ENCODE measurements at regions not wholly inside any gene's neighbourhood (a gene's known extent, or its start where the extent isn't known, plus 50 kb on each side); places are given as distances from the start of the nearest gene placed in this dataset.

DNA sequence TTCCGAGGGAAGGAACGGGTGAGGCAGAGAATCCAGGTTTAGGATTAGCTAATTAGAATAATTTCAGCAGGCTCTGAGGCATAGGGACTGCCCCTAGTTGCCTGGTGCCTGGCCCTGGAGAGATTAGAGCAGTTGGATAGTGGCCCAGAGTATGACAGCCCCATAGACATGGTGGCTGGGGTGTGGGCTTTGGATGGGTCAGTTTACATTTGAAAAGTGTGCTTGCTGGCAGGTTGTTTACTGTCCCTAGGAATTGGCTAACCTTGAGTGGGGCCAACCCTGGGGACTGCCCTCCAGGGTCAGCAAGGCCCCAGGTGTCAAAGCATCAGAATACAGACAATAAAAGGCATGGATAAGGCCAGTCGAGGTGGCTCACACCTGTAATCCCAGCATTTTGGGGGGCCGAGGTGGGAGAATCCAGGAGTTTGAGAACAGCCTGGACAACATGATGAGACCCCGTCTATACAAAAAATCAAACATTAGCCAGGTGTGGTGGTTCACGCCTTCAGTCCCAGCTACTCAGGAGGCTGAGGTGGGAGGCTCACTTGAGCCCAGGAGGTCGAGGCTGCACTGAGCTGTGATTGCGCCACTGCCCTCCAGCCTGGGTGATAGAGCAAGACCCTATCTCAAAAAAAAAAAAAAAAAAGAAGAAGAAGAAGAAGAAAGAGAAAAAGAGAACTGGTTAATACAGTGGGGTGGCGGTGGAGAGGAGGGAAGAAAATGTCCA, 182.3 kb upstream of the PWP1 start:
- Histone ChIP-seq H3K4me3 (ENCODE audit: insufficient read depth, low read length) (no peak overlapping the region), H3K4me2 (ENCODE audit: insufficient read depth, low read length) (no peak overlapping the region), H3K79me2 (ENCODE audit: insufficient read depth, low read length) (no peaks in the 10 kb centered on the region), H4K20me1 (ENCODE audit: insufficient read depth, low read length) (no peaks in the 10 kb centered on the region), H3K4me1 (ENCODE audit: insufficient read depth, low read length) (no peaks in the 10 kb centered on the region), H2AFZ (ENCODE audit: low read length) (no peak overlapping the region), H3K9me3 (ENCODE audit: low read depth, low read length) (no peaks in the 10 kb centered on the region), H3K27ac (ENCODE audit: low read depth, low read length) (no peak overlapping the region), H3K36me3 (ENCODE audit: insufficient read depth, low read length) (no peaks in the 10 kb centered on the region), H3K27me3 (ENCODE audit: insufficient read depth, low read length) (no peaks in the 10 kb centered on the region)
- DNase-seq (ENCODE audit: insufficient read length, low spot score, missing footprints), result no peak
- TF ChIP-seq, protein P1, sequence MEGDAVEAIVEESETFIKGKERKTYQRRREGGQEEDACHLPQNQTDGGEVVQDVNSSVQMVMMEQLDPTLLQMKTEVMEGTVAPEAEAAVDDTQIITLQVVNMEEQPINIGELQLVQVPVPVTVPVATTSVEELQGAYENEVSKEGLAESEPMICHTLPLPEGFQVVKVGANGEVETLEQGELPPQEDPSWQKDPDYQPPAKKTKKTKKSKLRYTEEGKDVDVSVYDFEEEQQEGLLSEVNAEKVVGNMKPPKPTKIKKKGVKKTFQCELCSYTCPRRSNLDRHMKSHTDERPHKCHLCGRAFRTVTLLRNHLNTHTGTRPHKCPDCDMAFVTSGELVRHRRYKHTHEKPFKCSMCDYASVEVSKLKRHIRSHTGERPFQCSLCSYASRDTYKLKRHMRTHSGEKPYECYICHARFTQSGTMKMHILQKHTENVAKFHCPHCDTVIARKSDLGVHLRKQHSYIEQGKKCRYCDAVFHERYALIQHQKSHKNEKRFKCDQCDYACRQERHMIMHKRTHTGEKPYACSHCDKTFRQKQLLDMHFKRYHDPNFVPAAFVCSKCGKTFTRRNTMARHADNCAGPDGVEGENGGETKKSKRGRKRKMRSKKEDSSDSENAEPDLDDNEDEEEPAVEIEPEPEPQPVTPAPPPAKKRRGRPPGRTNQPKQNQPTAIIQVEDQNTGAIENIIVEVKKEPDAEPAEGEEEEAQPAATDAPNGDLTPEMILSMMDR (IDR thresholded peaks at IDR 0.05; ENCODE audit: extremely low read depth, low read depth, low read length), result no peak

DNA sequence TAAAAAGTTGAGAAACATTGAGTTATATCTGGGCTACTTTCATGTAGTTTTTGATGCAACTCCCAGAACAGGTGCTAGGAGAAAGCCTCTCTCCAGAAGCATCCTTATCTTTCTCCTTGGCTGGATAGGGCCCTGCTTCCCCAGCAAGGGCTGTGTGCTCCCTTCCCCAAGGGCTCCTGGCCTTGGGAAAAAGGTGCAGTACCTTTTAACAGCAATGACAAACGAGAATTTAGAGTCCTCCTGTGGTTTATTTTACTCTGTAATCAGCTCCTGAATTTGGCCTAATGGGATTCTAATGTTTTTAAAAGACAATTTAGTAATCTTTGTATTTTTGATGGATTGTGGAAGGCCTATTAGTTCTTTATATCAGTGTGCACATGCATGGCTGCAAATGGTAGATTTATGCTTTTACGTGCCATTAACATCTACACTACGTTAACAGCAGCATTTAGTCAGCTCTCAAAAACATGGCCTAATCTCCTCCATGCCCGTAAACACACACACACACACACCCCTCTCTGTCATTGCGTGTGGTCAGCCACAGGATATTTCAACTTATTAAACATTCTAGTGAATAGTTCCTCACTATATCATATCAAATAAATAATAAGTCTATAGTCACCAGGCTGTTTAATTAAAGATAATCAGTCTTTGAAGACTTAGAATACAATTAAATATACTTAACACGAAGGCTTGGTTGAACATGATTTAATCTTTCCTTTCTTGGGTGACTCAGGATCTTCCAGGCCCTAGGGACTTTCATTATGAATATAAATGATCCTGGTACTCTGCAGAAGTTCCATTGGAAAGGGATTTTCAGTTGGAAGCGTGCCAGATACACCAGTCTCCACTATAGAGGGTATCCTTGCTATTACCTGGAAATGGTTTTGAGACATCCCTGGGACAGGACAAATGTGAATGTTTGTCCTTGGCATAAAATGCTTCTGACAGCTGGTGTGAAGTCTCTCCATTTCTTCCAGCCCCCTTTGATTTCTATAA, 181.4 kb upstream of the PWP1 start:
- TF ChIP-seq, protein P1 (IDR thresholded peaks at IDR 0.05; ENCODE audit: extremely low read depth, low read depth, low read length), result no peak
- H3K4me2 ChIP-seq (ENCODE audit: insufficient read depth, low read length), result no peak overlapping the region
- no peaks in the 10 kb centered on the region for H3K36me3 ChIP-seq (ENCODE audit: insufficient read depth, low read length)
- no peak overlapping the region for H3K4me3 ChIP-seq (ENCODE audit: insufficient read depth, low read length)
- H3K27me3 ChIP-seq (ENCODE audit: insufficient read depth, low read length), result no peaks in the 10 kb centered on the region
- no peaks in the 10 kb centered on the region for H3K4me1 ChIP-seq (ENCODE audit: insufficient read depth, low read length)
- DNase-seq (ENCODE audit: insufficient read length, low spot score, missing footprints), result no peak
- no peaks in the 10 kb centered on the region for H4K20me1 ChIP-seq (ENCODE audit: insufficient read depth, low read length)
- no peaks in the 10 kb centered on the region for H3K79me2 ChIP-seq (ENCODE audit: insufficient read depth, low read length)
- no peak overlapping the region for H2AFZ ChIP-seq (ENCODE audit: low read length)
- H3K27ac ChIP-seq (ENCODE audit: low read depth, low read length), result no peak overlapping the region
- H3K9me3 ChIP-seq (ENCODE audit: low read depth, low read length), result no peaks in the 10 kb centered on the region

DNA sequence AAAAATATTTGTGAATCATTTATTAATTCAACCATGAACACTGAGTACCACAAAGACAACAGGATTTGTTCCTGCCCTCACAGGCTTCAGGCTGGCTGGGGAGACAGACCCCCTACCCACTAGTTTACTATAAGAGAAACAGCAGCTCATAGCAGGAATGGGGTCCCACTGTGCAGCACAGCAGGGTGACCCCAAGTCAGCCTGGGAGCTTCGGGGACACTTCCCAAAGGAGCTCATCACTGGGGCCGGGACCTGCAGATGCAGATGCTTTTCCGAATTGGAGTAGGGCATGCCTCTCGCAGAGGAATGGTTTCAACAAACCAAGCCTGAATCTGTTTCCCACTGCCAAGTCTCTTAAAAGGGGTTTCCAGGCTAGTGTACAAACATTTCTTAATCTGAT, 176.2 kb upstream of the PWP1 start:
- H3K4me2 ChIP-seq (ENCODE audit: insufficient read depth, low read length), result no peak overlapping the region
- H3K79me2 ChIP-seq (ENCODE audit: insufficient read depth, low read length), result no peaks in the 10 kb centered on the region
- H3K36me3 ChIP-seq (ENCODE audit: insufficient read depth, low read length), result no peaks in the 10 kb centered on the region
- no peak overlapping the region for H2AFZ ChIP-seq (ENCODE audit: low read length)
- H3K27ac ChIP-seq (ENCODE audit: low read depth, low read length), result no peak overlapping the region
- peaks cover 8% of the 10 kb centered on the region for H3K4me1 ChIP-seq (ENCODE audit: insufficient read depth, low read length)
- no peak overlapping the region for H3K4me3 ChIP-seq (ENCODE audit: insufficient read depth, low read length)
- H4K20me1 ChIP-seq (ENCODE audit: insufficient read depth, low read length), result no peaks in the 10 kb centered on the region
- DNase-seq (ENCODE audit: insufficient read length, low spot score, missing footprints), result no peak
- TF ChIP-seq, protein P1 (IDR thresholded peaks at IDR 0.05; ENCODE audit: extremely low read depth, low read depth, low read length), result no peak
- H3K27me3 ChIP-seq (ENCODE audit: insufficient read depth, low read length), result no peaks in the 10 kb centered on the region
- no peaks in the 10 kb centered on the region for H3K9me3 ChIP-seq (ENCODE audit: low read depth, low read length)

DNA sequence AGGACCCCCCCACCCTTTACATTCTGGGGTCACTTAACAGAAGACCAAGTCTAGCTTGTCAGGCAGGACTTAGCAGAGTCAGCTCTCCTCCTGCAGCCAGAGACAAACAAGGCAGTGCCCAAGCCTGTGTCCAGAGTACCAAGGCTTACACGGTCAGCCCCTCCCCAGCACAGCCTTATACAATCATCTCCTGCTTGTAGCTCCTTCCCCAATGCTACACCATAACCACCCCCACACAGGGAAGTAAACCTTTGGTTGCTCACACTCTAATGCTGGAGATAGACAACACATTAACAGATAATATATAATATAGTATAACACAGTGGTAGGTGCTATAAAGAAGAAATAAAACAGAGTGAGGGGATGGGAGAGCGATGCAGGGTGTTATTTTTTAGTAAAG, 175.4 kb upstream of the PWP1 start:
- no peaks in the 10 kb centered on the region for H3K79me2 ChIP-seq (ENCODE audit: insufficient read depth, low read length)
- no peaks in the 10 kb centered on the region for H4K20me1 ChIP-seq (ENCODE audit: insufficient read depth, low read length)
- H3K9me3 ChIP-seq (ENCODE audit: low read depth, low read length), result no peaks in the 10 kb centered on the region
- no peaks in the 10 kb centered on the region for H3K36me3 ChIP-seq (ENCODE audit: insufficient read depth, low read length)
- H3K27me3 ChIP-seq (ENCODE audit: insufficient read depth, low read length), result no peaks in the 10 kb centered on the region
- TF ChIP-seq, protein P1 (IDR thresholded peaks at IDR 0.05; ENCODE audit: extremely low read depth, low read depth, low read length), result no peak
- no peak overlapping the region for H2AFZ ChIP-seq (ENCODE audit: low read length)
- peaks cover 13% of the 10 kb centered on the region for H3K4me1 ChIP-seq (ENCODE audit: insufficient read depth, low read length)
- no peak overlapping the region for H3K4me3 ChIP-seq (ENCODE audit: insufficient read depth, low read length)
- H3K27ac ChIP-seq (ENCODE audit: low read depth, low read length), result no peak overlapping the region
- no peak for DNase-seq (ENCODE audit: insufficient read length, low spot score, missing footprints)
- no peak overlapping the region for H3K4me2 ChIP-seq (ENCODE audit: insufficient read depth, low read length)
